Epithelial cell of proximal tubule (primary cell): ENCODE measurements at regions not wholly inside any gene's neighbourhood (a gene's known extent, or its start where the extent isn't known, plus 50 kb on each side); places are given as distances from the start of the nearest gene placed in this dataset.

Experiments
- DNase-seq: peaks from one replicate; pipeline ENCODE4 v3.0.0-alpha.2; 2011; ENCODE audit warnings: low read depth
- H3K4me3 ChIP-seq: 2 replicates; pipeline ENCODE4 v1.5.1; 2011; ENCODE audit warnings: low read depth, mild to moderate bottlenecking, low read length
- TF ChIP-seq, protein P1 (sequence below): conservative IDR thresholded peaks from 2 replicates; pipeline ENCODE4 v1.5.1; 2012; ENCODE audit warnings: low read depth, mild to moderate bottlenecking, low read length

DNA sequence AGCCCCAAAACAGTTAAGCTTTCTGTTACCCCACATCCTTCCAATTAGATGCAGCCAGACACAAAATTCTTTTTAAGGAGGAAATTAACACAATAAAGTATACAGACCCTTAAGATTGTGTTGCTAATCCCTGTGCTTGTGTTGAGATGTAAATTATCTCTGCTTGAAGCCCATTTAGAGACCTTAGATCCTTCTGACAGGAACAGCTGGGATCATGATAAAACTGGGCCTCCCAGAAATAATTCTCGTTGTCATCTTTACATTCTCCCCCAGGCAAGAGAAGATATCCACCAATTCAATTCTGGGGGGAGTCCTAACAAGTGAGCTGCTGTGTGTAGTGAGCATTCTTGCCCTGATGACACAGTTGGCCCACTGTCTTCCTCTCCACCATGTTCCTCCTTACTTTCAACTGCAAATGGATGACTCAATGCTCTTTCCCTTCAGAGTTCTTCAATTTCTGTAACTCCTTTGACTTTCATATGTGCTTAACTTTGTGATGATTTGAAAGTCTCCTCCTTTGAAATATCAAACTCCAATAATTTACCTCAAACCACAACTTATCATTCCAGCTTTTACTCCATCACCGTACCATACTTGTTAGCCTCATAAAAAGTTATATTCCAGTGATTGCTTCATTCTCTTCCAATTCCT, 186.6 kb downstream of the RAP2B start:
- no peak overlapping the region for H3K4me3 ChIP-seq
- DNase-seq = no peak
- TF ChIP-seq, protein P1, sequence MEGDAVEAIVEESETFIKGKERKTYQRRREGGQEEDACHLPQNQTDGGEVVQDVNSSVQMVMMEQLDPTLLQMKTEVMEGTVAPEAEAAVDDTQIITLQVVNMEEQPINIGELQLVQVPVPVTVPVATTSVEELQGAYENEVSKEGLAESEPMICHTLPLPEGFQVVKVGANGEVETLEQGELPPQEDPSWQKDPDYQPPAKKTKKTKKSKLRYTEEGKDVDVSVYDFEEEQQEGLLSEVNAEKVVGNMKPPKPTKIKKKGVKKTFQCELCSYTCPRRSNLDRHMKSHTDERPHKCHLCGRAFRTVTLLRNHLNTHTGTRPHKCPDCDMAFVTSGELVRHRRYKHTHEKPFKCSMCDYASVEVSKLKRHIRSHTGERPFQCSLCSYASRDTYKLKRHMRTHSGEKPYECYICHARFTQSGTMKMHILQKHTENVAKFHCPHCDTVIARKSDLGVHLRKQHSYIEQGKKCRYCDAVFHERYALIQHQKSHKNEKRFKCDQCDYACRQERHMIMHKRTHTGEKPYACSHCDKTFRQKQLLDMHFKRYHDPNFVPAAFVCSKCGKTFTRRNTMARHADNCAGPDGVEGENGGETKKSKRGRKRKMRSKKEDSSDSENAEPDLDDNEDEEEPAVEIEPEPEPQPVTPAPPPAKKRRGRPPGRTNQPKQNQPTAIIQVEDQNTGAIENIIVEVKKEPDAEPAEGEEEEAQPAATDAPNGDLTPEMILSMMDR = no peak

DNA sequence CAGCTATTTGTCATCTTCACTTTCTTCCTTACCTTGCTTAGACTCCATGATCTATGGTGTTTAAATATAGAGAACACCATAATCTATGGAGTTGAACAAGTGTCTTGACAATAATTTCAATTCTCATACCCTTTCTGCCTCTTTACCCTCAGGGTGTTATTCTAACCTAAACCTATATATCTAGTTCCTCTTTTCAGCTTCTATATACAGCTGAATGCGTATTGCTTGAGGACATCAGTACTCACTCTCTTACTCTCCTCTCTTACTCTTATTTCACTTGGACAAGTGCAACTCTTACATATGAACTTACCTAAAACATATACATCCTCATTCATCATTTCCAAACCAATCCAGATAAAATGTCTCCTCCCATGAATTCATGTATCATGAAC, 187.1 kb downstream of the RAP2B start:
- TF ChIP-seq, protein P1 = no peak
- DNase-seq = no peak
- H3K4me3 ChIP-seq = no peak overlapping the region

DNA sequence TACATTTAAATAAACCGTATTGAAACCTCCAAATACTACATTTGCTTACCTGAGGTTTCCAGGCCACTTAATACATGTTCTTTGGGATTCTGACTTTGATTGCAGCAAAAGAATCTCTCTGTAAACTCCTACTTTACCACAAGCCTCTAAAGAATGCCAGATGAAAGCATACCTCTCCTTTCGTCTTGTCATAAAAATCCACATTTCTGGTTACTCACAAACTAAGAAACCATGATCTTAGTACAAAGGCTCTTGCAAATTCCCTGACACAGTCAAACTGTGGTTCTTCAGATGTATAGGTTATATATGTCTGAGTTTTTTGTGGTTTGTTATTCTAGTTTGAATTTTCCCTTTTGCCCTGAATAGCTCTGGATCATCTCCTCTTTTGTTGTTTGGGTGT, 188.4 kb downstream of the RAP2B start:
- no peak for DNase-seq
- no peak overlapping the region for H3K4me3 ChIP-seq
- TF ChIP-seq, protein P1 = no peak

DNA sequence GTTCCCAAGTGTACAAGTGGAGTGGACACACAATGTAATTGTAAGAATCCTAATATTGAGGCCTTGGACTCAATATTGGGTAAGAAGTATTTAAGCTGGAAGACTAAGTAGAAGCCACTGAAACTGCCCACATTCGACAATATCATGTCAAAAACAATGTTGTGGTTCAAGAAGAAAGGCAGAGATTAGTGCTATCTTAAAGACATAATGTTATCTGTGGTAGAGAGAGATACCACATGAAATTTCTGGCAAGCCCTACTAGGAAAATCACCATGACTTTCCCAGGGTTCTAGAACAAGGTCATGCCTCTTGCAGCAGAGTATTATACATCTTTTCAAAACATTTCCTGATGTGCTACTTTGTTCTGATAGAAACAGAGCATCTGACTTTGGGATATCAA, 192.6 kb downstream of the RAP2B start:
- TF ChIP-seq, protein P1 = no peak
- DNase-seq = no peak
- H3K4me3 ChIP-seq = no peak overlapping the region

DNA sequence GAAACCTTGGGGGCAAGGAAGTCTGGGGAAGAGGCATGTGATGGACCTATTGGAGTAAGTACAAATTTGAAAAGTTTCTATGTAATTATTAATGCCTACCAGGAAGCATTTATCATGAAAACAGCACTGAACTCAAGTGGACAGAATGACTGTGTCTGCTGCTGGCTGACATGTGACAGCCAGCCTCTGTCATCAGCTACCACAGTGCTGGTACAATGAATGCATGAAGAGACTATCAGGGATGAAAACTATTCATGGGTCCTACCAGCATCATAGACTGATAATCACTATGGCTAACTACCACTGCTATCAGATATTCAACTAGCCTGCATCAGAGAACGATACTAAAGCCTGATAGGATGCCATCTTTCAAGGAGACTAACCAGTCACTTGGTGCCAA, 193.5 kb downstream of the RAP2B start:
- no peak for DNase-seq
- TF ChIP-seq, protein P1 = no peak
- no peak overlapping the region for H3K4me3 ChIP-seq

DNA sequence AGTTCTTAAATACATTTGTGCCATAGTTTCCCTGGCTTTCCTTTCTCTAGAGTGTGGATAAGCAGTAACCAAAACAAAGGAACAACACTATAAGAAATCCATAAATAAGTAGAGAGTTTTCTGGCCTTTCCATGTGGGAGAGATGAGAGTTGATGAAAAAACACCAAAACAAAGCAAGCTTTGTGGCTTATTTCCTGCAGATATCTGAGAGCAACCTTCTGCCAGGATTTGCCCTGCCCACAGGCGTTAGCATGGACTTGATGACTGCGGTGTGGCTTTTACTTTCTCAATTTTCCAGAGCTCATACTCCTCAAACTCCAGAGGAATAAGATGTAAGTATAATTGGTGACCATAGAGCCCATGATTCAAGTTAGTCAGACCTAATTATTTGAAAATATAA, 194.9 kb downstream of the RAP2B start:
- H3K4me3 ChIP-seq = no peak overlapping the region
- TF ChIP-seq, protein P1 = no peak
- no peak for DNase-seq

DNA sequence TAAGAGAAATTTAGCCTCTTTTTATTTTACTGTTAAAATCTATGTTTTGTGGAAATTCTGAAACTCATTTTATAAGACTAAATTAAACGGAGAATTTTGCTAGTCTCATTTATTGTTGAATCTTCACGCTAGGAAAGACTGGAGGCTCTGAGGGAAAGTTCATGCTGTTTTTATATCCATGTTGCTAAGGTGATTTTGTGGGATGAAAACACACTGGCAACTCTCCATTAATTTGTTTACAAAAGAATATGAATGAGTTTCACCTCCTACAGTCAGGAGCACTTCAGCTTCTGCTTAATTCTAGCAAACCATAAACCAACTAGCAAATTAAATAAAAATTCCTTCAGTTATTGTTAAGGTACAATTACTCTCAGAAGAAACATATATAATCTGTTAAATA, 195.4 kb downstream of the RAP2B start:
- TF ChIP-seq, protein P1 = no peak
- DNase-seq = no peak
- no peak overlapping the region for H3K4me3 ChIP-seq
